ENCODE measurements at regions not wholly inside any gene's neighbourhood (a gene's known extent, or its start where the extent isn't known, plus 50 kb on each side); places are given as distances from the start of the nearest gene placed in this dataset.

- Mint-ChIP-seq H3K9me3 (peaks cover 2% of the 10 kb centered on the region), H3K4me3 (no peak overlapping the region), H3K27me3 (ENCODE audit: low read depth) (peaks cover 16% of the 10 kb centered on the region), H3K4me1 (peaks cover 12% of the 10 kb centered on the region), H3K27ac (ENCODE audit: unreplicated experiment) (no peak overlapping the region), H3K36me3 (ENCODE audit: low read depth) (no peaks in the 10 kb centered on the region)
- no peak for TF ChIP-seq CTCF (conservative IDR thresholded peaks at IDR 0.05)
- no peak for DNase-seq (ENCODE audit: low read depth, low spot score)
These were observed 196.9 kb downstream of the BAMBI start for GRCh38 chr10:28874210-28874609.

GRCh38 chr10:28875549-28876081, 198.3 kb downstream of the BAMBI start:
- no peak for DNase-seq (ENCODE audit: low read depth, low spot score)
- no peaks in the 10 kb centered on the region for H3K36me3 Mint-ChIP-seq (ENCODE audit: low read depth)
- peaks cover 16% of the 10 kb centered on the region for H3K27me3 Mint-ChIP-seq (ENCODE audit: low read depth)
- peaks cover 9% of the 10 kb centered on the region for H3K4me1 Mint-ChIP-seq
- H3K27ac Mint-ChIP-seq (ENCODE audit: unreplicated experiment), result no peak overlapping the region
- TF ChIP-seq CTCF (conservative IDR thresholded peaks at IDR 0.05), result no peak
- peaks cover 2% of the 10 kb centered on the region for H3K9me3 Mint-ChIP-seq
- no peak overlapping the region for H3K4me3 Mint-ChIP-seq

GRCh38 chr10:28878236-28878970, 201.1 kb downstream of the BAMBI start:
- no peak for TF ChIP-seq CTCF (conservative IDR thresholded peaks at IDR 0.05)

GRCh38 chr10:28879246-28879645, 201.9 kb downstream of the BAMBI start:
- Mint-ChIP-seq H3K9me3 (peaks cover 2% of the 10 kb centered on the region), H3K4me1 (peaks cover 9% of the 10 kb centered on the region), H3K36me3 (ENCODE audit: low read depth) (no peaks in the 10 kb centered on the region), H3K4me3 (no peak overlapping the region), H3K27me3 (ENCODE audit: low read depth) (peaks cover 19% of the 10 kb centered on the region), H3K27ac (ENCODE audit: unreplicated experiment) (no peak overlapping the region)
- TF ChIP-seq CTCF (conservative IDR thresholded peaks at IDR 0.05), result no peak
- no peak for DNase-seq (ENCODE audit: low read depth, low spot score)

More at GRCh38 chr10:28878236-28878970, 201.1 kb downstream of the BAMBI start:
- no peak for DNase-seq (ENCODE audit: low read depth, low spot score)
- no peak overlapping the region for H3K27ac Mint-ChIP-seq (ENCODE audit: unreplicated experiment)
- H3K36me3 Mint-ChIP-seq (ENCODE audit: low read depth), result no peaks in the 10 kb centered on the region
- peaks cover 16% of the 10 kb centered on the region for H3K27me3 Mint-ChIP-seq (ENCODE audit: low read depth)
- peaks cover 2% of the 10 kb centered on the region for H3K9me3 Mint-ChIP-seq
- H3K4me3 Mint-ChIP-seq, result no peak overlapping the region
- peaks cover 9% of the 10 kb centered on the region for H3K4me1 Mint-ChIP-seq

- H3K36me3 Mint-ChIP-seq (ENCODE audit: low read depth), result no peaks in the 10 kb centered on the region
- H3K9me3 Mint-ChIP-seq, result peaks cover 2% of the 10 kb centered on the region
- peaks cover 19% of the 10 kb centered on the region for H3K27me3 Mint-ChIP-seq (ENCODE audit: low read depth)
- H3K4me3 Mint-ChIP-seq, result no peak overlapping the region
- no peak for DNase-seq (ENCODE audit: low read depth, low spot score)
- H3K4me1 Mint-ChIP-seq, result peaks cover 9% of the 10 kb centered on the region
- TF ChIP-seq CTCF (conservative IDR thresholded peaks at IDR 0.05), result no peak
- no peak overlapping the region for H3K27ac Mint-ChIP-seq (ENCODE audit: unreplicated experiment)
These were observed 202.8 kb downstream of the BAMBI start for GRCh38 chr10:28879875-28880682.

Measured in neural crest cell (in vitro differentiated cells).